Left hindlimb (tissue), 1 donor: ENCODE measurements at regions not wholly inside any gene's neighbourhood (a gene's known extent, or its start where the extent isn't known, plus 50 kb on each side); places are given as distances from the start of the nearest gene placed in this dataset.
"Not testable (repeated sequence)": the region's sequence is repeated elsewhere in the genome, so short reads cannot be mapped to it uniquely, and the experiment has no call there.

Source experiments
- DNase-seq: peaks from one replicate; pipeline ENCODE4 v3.0.0-alpha.2; 2018

DNA sequence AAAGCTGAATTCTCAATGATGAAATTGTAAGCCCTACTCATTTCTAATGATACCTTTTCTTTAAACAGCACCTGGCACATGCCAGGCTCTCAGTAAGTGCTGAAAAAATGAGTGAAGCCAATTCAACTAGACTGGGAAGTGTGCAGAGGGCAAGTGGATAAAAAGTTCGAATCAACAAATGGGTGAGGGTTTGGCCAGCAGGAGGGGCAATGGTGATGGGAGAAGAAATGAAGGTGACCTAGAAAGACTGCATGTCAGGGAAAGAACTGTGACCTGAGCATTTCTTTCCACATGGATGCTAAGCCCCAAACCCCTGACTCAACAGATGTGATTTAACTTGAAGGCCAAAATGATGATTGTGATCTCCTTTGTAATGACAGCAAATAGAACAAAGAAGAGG is 54.6 kb downstream of the DKK1 start:
- DNase-seq = no peak

DNA sequence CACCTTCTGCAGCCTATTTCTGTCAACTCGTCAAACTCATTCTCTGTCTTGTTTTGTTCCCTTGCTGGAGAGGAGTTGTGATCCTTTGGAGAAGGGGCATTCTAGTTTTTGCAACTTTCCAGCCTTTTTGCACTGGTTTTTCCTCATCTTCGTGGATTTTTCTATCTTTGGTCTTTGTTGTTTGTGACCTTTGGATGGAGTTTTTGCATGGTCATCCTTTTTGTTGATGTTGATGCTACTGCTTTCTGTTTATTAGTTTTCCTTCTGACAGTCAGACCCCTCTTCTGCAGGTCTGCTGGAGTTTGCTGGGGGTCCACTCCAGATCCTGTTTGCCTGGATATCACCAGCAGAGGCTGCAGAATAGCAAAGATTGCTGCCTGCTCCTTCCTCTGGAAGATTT is 60.1 kb downstream of the DKK1 start:
- DNase-seq = not testable (repeated sequence)

GRCh38 chr10:52376694-52377354 is 62.7 kb downstream of the DKK1 start:
- no peak for DNase-seq

DNA sequence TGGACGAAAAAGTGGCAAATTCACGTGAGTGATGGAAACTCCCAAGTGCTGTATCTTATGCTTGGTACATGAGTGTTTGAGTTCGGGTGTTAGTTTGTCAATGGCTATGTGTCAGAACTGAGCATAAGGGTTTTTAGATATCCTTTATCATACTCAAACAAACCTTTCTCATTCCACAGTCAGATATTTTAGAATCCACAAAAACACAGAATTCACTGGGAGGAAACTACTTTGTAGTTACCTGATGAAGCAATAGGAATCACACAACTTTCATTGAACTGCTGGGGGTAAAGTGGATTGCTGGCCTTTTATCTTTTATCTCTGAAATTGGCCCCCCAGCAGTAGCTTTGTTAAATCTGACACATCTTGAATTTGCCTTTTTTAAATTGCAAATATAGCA is 64.0 kb downstream of the DKK1 start:
- DNase-seq = no peak

DNA sequence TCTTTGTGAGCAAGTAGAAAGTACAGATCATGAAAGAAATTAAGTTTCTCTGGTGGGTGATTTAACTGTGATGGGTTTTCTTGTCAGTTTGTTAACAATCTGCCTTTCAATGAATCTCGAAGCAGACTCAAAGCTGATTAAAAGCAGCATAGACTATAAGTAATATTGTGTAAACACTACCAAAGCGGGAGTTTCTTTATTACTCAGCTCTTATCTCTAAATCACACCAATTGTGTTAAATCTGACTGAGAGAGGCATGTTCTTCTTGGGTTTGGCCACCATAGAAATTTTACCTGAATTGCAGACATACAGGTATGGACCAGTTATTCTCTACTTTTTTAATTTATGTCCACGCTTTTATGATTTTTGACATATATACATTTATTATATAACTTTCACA is 65.2 kb downstream of the DKK1 start:
- no peak for DNase-seq

- DNase-seq = no peak
Observed at GRCh38 chr10:52383088-52383487, 69.0 kb downstream of the DKK1 start.

- DNase-seq = no peak
Observed at GRCh38 chr10:52387744-52388143, 73.7 kb downstream of the DKK1 start.

GRCh38 chr10:52390388-52390787 is 76.3 kb downstream of the DKK1 start:
- DNase-seq = no peak

DNA sequence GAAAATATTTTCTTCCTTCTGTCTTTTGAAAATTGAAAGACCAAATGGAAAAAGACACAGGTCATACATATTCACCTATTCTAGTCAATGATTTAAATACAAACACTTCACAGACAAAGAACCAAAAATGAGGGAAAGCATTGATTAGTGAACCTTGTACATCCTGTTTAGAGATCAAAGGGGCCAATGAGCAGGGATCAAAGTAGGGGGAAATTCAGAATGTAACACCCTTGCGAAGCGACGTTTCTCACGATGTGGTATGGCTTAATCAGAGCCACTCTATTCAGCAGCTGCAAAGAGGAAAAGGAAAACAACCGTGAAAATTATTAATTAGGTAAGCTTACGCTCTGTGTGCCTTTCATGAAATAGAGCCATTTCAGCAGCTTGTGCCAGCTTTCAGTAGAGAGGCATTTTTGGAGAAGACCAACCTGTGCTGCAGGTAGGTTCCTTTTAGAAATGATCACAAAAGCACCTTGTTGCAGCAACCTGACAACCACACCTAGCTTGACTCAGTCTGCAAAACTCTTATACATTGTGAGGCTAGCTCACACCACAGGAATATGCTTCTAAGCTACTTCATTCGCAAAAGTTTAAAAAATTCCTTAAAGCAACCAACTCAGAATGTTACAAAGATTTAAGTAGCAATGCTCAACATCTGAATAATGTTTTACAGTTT is 78.0 kb downstream of the DKK1 start:
- DNase-seq = no peak

DNA sequence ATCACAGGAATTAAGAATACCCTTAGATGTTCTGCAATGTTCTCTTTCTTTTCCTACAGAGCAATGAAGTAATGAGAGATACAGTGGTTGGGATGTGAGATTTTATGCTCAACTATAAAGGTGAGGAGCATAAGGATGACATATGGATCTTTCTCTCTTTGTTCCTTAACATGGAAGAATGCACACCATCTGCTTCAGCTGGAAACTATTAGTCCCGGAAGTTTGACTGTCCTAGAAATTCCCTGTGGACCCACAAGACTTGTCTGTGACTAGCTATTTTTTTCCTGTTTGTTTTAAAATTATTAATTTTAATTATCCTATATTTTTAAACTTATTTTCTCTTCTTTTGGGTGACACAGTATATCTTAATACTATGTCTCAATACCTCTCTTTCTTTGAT is 80.2 kb downstream of the DKK1 start:
- DNase-seq = no peak

DNA sequence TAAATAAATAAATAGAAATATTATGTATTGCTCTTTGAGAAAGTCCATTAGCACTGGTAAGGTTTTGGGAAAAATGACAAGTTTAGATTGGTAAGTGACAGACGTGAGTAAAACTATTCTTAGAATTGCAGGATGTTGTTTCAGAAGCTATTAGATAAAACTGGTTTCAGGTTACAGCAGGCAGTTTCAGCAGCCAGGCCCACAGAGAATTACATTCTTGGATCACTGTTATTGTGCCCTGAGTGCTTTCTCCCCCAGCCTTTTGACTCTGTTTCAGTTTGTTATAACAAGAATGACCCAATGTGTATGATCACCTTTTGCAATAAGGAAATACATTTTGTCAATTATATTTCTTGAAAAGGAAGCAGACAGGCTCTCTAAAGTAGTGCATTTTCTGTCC is 86.5 kb downstream of the DKK1 start:
- no peak for DNase-seq

- DNase-seq = not testable (repeated sequence)
Observed at GRCh38 chr10:52403801-52404200, 89.7 kb downstream of the DKK1 start.

DNA sequence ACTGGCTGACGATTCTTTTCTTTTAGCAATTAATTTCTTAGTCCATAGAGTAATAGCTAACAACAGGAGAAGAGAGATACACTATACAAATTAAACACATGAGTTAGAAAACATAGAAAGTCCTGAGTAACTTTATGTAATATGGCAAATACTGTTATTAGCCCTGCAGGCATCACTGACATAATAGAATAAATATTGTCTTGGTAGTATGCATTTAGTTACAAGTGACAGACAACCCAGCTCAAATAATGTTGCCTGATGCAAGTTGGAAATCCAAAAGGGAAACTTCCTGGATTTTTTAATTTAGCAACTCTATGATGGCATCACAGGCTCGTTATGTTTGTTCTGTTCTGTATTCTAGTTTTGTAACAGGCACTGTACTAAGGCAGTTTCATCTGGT is 95.1 kb downstream of the DKK1 start:
- DNase-seq = no peak

GRCh38 chr10:52409928-52410327 is 95.8 kb downstream of the DKK1 start:
- no peak for DNase-seq

- DNase-seq = no peak
Observed at GRCh38 chr10:52410916-52411315, 96.8 kb downstream of the DKK1 start.

DNA sequence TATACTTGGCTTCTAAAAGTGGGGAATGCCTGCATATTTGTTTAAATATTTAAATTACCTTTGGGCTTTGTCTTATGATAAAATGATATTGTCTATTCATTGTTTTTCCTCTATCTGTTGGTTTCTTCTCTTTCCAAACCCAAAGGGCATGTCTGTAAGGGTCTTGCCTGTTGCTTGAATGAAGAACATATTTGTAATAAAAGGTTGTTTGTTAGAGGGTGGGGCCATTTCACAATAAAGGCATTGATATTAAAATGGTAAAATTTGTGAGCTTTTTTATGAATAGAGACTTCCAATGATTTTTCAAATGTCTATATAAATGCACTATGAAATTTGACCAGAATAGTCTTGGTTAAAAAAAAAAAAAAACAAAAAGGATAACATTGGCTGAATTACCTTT is 105.2 kb downstream of the DKK1 start:
- no peak for DNase-seq

DNA sequence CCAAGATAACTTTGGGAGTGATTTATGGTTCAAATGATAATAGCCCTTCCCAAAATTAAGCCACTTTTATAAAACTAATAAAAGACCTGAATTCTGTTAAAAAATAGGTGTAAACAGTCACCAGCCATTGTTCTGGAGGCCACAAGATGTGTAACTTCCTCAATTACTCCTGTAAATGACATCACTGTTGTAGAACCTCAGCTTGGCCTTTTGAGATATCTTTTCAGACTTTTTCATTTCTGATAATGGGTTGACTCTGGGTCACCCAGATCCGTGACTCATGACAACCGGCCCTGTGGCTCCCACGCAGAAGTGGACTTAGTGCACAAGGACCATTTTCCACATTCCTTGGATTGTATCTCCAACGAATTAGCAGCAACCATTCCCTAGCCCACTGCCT is 106.6 kb downstream of the DKK1 start:
- no peak for DNase-seq

- DNase-seq = no peak
Observed at GRCh38 chr10:52423369-52423768, 109.3 kb downstream of the DKK1 start.

GRCh38 chr10:52424341-52424740 is 110.3 kb downstream of the DKK1 start:
- no peak for DNase-seq

- DNase-seq = no peak
Observed at GRCh38 chr10:52434734-52435133, 120.7 kb downstream of the DKK1 start.

GRCh38 chr10:52436664-52437063 is 122.6 kb downstream of the DKK1 start:
- no peak for DNase-seq

DNA sequence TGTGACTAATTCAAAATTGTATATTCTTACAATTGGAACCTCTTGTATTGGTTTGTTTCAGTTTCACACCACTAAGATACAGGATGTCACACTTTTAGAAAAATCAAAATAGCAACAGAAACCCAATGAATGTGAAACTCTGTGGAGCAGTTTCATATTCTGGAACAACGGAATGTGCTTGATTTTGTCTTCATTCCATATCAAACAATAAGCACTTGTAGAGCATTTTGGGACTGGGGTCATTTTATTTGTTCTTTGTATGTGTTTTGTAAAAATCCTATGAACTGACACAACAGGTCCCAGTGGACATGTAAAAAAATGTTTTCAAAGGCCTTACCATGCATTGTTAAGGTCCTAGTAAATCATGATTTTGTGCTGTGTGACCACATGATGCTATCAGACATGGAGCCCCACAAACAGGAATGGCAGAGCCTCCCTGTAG is 123.1 kb downstream of the DKK1 start:
- DNase-seq = no peak

DNA sequence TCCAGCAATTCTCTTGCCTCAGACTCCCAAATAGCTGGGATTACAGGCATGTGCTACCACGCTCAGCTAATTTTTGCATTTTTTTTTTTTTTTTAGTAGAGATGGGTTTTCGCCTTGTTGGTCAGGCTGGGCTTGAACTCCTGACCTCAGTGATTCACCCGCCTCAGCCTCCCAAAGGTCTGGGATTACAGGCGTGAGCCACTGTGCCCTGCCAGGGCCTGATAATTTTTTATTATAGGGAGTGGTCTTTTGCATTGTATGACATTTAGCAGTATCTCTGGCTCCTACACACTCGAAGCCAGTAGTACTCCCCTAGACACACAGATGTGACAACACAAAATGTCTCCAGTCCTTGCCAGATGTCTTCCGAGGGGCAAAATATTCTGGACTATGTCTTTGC is 124.0 kb downstream of the DKK1 start:
- no peak for DNase-seq

GRCh38 chr10:52440612-52441285 is 126.7 kb downstream of the DKK1 start:
- no peak for DNase-seq
